Progenitor cell of endocrine pancreas (in vitro differentiated cells): ENCODE measurements at regions not wholly inside any gene's neighbourhood (a gene's known extent, or its start where the extent isn't known, plus 50 kb on each side); places are given as distances from the start of the nearest gene placed in this dataset.

ENCODE experiments used
- DNase-seq: peaks from one replicate; pipeline ENCODE4 v3.0.0; 2021; ENCODE audit warnings: low spot score; ENCODE audit not compliant: unreplicated experiment
- H3K27ac Mint-ChIP-seq: 2 replicates; pipeline ENCODE4 v1.8.0; 2021; ENCODE audit warnings: mild to moderate bottlenecking, moderate library complexity, mixed read lengths
- H3K27me3 Mint-ChIP-seq: 2 replicates; pipeline ENCODE4 v1.8.0; 2021; ENCODE audit warnings: mixed read lengths
- H3K36me3 Mint-ChIP-seq: 2 replicates; pipeline ENCODE4 v1.8.0; 2022; ENCODE audit warnings: mixed read lengths; ENCODE audit not compliant: insufficient read depth
- H3K4me1 Mint-ChIP-seq: 2 replicates; pipeline ENCODE4 v1.8.0; 2021; ENCODE audit warnings: low read depth, mixed read lengths
- H3K4me3 Mint-ChIP-seq: 2 replicates; pipeline ENCODE4 v1.8.0; 2021; ENCODE audit warnings: low read depth, mild to moderate bottlenecking, moderate library complexity, mixed read lengths
- H3K9me3 Mint-ChIP-seq: 2 replicates; pipeline ENCODE4 v1.8.0; 2021; ENCODE audit warnings: low read depth, mixed read lengths
- TF ChIP-seq, protein P1 (sequence below): fragments of 200-600 bp; sonication (generic); IDR thresholded peaks from one replicate; pipeline ENCODE4 v1.5.0; 2021; ENCODE audit warnings: antibody characterized with exemption, mild to moderate bottlenecking; ENCODE audit not compliant: unreplicated experiment

DNA sequence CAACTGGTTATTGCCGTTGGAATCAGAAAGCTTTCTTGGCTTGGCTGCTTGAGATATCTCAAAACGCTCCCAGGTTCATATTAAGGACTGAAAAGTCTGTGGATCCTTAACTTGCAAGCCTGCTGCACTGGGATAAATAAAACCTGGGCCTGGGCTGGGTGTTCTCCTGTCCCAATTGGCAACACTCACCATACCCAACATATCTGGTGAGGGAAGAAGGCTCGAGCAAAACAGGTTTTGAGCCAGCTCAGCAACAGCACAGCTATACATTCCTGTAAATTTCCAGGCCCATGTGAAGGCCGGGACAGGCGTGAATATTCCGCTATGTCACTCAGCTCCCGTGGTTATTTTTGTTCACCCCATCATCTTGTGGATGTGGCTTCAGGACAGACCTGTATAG lies 169.0 kb upstream of the BCL6 start:
- H3K36me3 Mint-ChIP-seq, result no peaks in the 10 kb centered on the region
- no peak overlapping the region for H3K27ac Mint-ChIP-seq
- DNase-seq, result no peak
- no peak overlapping the region for H3K4me3 Mint-ChIP-seq
- TF ChIP-seq, protein P1, sequence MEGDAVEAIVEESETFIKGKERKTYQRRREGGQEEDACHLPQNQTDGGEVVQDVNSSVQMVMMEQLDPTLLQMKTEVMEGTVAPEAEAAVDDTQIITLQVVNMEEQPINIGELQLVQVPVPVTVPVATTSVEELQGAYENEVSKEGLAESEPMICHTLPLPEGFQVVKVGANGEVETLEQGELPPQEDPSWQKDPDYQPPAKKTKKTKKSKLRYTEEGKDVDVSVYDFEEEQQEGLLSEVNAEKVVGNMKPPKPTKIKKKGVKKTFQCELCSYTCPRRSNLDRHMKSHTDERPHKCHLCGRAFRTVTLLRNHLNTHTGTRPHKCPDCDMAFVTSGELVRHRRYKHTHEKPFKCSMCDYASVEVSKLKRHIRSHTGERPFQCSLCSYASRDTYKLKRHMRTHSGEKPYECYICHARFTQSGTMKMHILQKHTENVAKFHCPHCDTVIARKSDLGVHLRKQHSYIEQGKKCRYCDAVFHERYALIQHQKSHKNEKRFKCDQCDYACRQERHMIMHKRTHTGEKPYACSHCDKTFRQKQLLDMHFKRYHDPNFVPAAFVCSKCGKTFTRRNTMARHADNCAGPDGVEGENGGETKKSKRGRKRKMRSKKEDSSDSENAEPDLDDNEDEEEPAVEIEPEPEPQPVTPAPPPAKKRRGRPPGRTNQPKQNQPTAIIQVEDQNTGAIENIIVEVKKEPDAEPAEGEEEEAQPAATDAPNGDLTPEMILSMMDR, result no peak
- no peaks in the 10 kb centered on the region for H3K9me3 Mint-ChIP-seq
- peaks cover 4% of the 10 kb centered on the region for H3K27me3 Mint-ChIP-seq
- peaks cover 17% of the 10 kb centered on the region for H3K4me1 Mint-ChIP-seq

DNA sequence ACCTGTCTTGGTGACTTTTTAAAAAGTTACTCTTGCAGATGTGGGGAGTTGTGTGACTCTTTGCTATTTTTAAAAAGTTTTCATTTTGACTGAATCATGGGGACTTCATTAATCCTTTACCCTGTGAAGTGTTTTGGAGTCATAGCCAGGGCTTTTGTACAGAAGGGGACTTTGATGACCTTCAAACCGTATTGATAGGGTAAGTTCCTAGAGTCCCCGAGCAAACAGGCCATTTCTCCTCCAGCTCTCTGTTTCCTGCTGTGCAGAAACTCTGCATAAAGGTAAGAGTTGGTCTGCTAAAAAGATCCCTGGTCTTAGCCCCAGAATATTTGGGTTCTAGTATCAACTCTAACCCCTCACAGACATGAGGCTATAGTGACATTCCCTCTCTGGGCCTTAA lies 170.8 kb upstream of the BCL6 start:
- Mint-ChIP-seq H3K4me3 (no peak overlapping the region), H3K27ac (no peak overlapping the region), H3K4me1 (peaks cover 17% of the 10 kb centered on the region), H3K36me3 (no peaks in the 10 kb centered on the region), H3K9me3 (no peaks in the 10 kb centered on the region), H3K27me3 (peaks cover 4% of the 10 kb centered on the region)
- TF ChIP-seq, protein P1, result no peak
- DNase-seq, result no peak

DNA sequence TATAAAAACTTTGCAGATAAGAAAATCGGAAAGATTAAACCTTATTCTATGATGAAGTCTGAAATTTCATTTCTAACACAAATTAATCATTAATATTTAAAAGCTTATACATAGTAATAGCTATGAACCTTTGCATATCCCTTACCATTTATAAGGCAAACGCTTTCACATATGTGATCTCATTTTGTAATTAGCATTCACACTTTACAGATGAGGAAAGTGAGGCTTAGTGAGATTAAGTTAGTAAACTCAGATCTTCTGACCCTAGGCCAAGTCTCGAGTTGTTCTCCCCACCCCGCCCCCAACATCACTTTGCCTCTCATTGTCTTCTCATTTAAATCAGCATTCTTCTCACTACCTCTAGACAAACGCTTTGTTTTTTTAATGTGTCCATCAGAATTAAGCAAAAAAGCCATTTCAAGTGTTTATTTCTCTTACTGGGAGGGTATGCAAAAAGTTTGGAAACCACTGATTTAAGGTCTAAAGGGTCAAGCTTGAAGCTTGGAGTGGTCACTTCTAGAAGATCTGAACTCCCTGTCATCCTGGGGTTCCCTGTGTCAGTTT lies 172.9 kb upstream of the BCL6 start:
- Mint-ChIP-seq H3K36me3 (no peaks in the 10 kb centered on the region), H3K4me3 (no peak overlapping the region), H3K9me3 (no peaks in the 10 kb centered on the region), H3K27ac (no peak overlapping the region), H3K4me1 (peaks cover 23% of the 10 kb centered on the region), H3K27me3 (peaks cover 7% of the 10 kb centered on the region)
- DNase-seq, result no peak
- TF ChIP-seq, protein P1, result no peak

DNA sequence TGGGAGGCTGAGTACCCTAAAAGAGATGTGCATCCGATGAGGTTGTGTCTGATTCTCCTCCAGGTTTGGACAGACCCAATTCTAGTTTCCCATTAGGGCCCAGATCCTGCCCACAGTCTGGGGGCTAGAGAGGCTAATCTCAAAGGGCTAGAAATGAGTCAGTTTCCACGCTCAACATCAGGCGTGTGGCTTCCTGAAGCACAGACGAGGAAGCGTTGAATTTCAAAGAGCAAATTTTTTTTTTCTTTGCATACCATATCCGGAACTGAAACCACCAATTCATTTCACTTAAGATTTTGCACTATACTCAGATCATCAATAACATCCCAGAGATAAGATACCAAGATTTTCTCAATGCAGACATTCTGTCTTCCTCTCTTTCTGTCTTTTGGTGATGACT lies 173.8 kb upstream of the BCL6 start:
- Mint-ChIP-seq H3K4me3 (no peak overlapping the region), H3K36me3 (no peaks in the 10 kb centered on the region), H3K9me3 (no peaks in the 10 kb centered on the region), H3K27me3 (peaks cover 7% of the 10 kb centered on the region), H3K27ac (peak overlapping the region; percentile 48), H3K4me1 (peaks cover 18% of the 10 kb centered on the region)
- TF ChIP-seq, protein P1, result no peak
- DNase-seq, result no peak

DNA sequence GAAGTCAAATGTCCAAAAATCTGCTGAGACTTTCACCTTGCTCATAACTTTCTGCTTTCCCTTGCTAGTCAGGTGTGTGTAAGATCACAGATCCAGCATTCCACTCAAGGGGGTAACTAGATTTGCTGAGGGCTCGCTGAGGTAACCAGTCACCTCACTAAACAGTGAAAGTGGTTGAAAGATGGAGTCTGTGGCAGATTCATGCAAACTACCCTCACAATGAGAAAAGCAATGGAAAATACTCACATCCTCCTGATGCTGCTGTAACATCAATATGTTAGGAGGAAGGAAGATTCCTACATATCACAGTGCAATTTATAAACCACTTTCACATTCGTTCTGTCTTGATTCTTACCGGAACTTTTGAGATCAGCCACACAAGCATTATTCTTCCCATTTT lies 174.3 kb upstream of the BCL6 start:
- Mint-ChIP-seq H3K4me3 (no peak overlapping the region), H3K9me3 (no peaks in the 10 kb centered on the region), H3K27me3 (peaks cover 7% of the 10 kb centered on the region), H3K27ac (no peak overlapping the region), H3K36me3 (no peaks in the 10 kb centered on the region), H3K4me1 (peaks cover 18% of the 10 kb centered on the region)
- no peak for DNase-seq
- TF ChIP-seq, protein P1, result no peak
